ENCODE measurements at regions not wholly inside any gene's neighbourhood (a gene's known extent, or its start where the extent isn't known, plus 50 kb on each side); places are given as distances from the start of the nearest gene placed in this dataset.

DNA sequence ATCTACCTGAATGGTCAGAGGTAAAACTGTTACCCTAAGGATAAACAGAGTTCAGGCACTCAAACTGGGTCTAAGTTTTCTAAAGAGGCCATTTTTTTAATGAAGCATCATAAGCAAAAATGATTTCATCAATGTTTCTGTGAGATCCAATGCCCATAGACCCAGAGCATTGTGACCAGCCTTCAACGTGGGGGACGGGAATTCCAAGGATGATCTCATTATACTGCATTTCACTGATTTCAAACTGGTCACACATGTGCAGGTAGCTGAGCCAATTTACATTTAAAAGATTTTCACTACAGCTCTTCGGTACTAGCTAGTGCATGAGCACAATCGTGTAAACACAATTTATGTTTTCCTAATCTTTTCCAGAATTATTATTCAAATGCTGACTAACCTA, 472.9 kb downstream of the DIPK2A start:
- no peak for TF ChIP-seq POLR2A (IDR thresholded peaks at IDR 0.05; ENCODE audit: low read depth, low read length)
- TF ChIP-seq POLR2AphosphoS5 (IDR thresholded peaks at IDR 0.05; ENCODE audit: low read depth, low read length): no peak
- TF ChIP-seq TAF1 (IDR thresholded peaks at IDR 0.05; ENCODE audit: borderline replicate concordance, low read depth, low read length): no peak
